ENCODE measurements at regions not wholly inside any gene's neighbourhood (a gene's known extent, or its start where the extent isn't known, plus 50 kb on each side); places are given as distances from the start of the nearest gene placed in this dataset.

- DNase-seq: no peak
Measured at GRCh38 chr5:34570143-34570542, 86.0 kb upstream of the RAI14 start.

GRCh38 chr5:34570721-34571676 lies 85.1 kb upstream of the RAI14 start:
- DNase-seq: peak; percentile 16

- no peak for DNase-seq
Measured at GRCh38 chr5:34571677-34572041, 84.5 kb upstream of the RAI14 start.

GRCh38 chr5:34574936-34575467 lies 81.1 kb upstream of the RAI14 start:
- DNase-seq: no peak

GRCh38 chr5:34576891-34577666 lies 79.0 kb upstream of the RAI14 start:
- DNase-seq: peak; percentile 57

GRCh38 chr5:34578962-34579361 lies 77.2 kb upstream of the RAI14 start:
- DNase-seq: no peak

GRCh38 chr5:34580983-34581382 lies 75.1 kb upstream of the RAI14 start:
- no peak for DNase-seq

GRCh38 chr5:34582371-34582770 lies 73.8 kb upstream of the RAI14 start:
- DNase-seq: no peak

- no peak for DNase-seq
Measured at GRCh38 chr5:34583167-34583566, 73.0 kb upstream of the RAI14 start.

- DNase-seq: no peak
Measured at GRCh38 chr5:34584165-34584564, 72.0 kb upstream of the RAI14 start.

GRCh38 chr5:34585601-34586104 lies 70.5 kb upstream of the RAI14 start:
- DNase-seq: no peak

- no peak for DNase-seq
Measured at GRCh38 chr5:34586117-34586885, 69.8 kb upstream of the RAI14 start.

GRCh38 chr5:34587355-34588241 lies 68.5 kb upstream of the RAI14 start:
- no peak for DNase-seq

GRCh38 chr5:34589832-34590231 lies 66.3 kb upstream of the RAI14 start:
- no peak for DNase-seq

GRCh38 chr5:34591723-34592122 lies 64.4 kb upstream of the RAI14 start:
- no peak for DNase-seq

- no peak for DNase-seq
Measured at GRCh38 chr5:34597034-34598027, 58.8 kb upstream of the RAI14 start.

- peak; percentile 77 for DNase-seq
Measured at GRCh38 chr5:34598177-34598794, 57.8 kb upstream of the RAI14 start.

GRCh38 chr5:34599471-34600117 lies 56.5 kb upstream of the RAI14 start:
- no peak for DNase-seq

- DNase-seq: no peak
Measured at GRCh38 chr5:34600118-34600493, 56.0 kb upstream of the RAI14 start.
